Activated CD8-positive, alpha-beta T cell treated with anti-CD3 and anti-CD28 coated beads for 36 hours (primary cell): ENCODE measurements at regions not wholly inside any gene's neighbourhood (a gene's known extent, or its start where the extent isn't known, plus 50 kb on each side); places are given as distances from the start of the nearest gene placed in this dataset.
"Not testable (repeated sequence)": the region's sequence is repeated elsewhere in the genome, so short reads cannot be mapped to it uniquely, and the experiment has no call there.

Experiments
- ATAC-seq: fragments of 200-7000 bp; cut with Tn5 transposase; one replicate; pipeline ENCODE4 v1.10.0; 2021; ENCODE audit warnings: mild to moderate bottlenecking, moderate library complexity
- CTCF ChIA-PET: fragments of 350-600 bp; sonication (Branson Sonifier 250); formaldehyde crosslinking; loops from one replicate; lab custom pipeline; 2021; ENCODE audit warnings: antibody characterized with exemption; lab: Charles Lee
- POLR2A ChIA-PET: fragments of 350-600 bp; sonication (Branson Sonifier 250); formaldehyde crosslinking; loops from one replicate; lab custom pipeline; 2021; ENCODE audit warnings: antibody characterized with exemption; lab: Charles Lee
- DNase-seq: peaks from one replicate; pipeline ENCODE4 v3.0.0-alpha.2; 2020
- H3K27ac Mint-ChIP-seq: one replicate; pipeline ENCODE4 v1.8.0; 2021; ENCODE audit warnings: mild to moderate bottlenecking, mixed read lengths
- H3K27me3 Mint-ChIP-seq: one replicate; pipeline ENCODE4 v1.8.0; 2021; ENCODE audit warnings: mixed read lengths
- H3K36me3 Mint-ChIP-seq: one replicate; pipeline ENCODE4 v1.8.0; 2021; ENCODE audit warnings: low read depth, mixed read lengths
- H3K4me1 Mint-ChIP-seq: one replicate; pipeline ENCODE4 v1.8.0; 2021; ENCODE audit warnings: low read depth, mixed read lengths
- H3K4me3 Mint-ChIP-seq: one replicate; pipeline ENCODE4 v1.8.0; 2021; ENCODE audit warnings: mild to moderate bottlenecking, moderate library complexity, mixed read lengths
- H3K9me3 Mint-ChIP-seq: one replicate; pipeline ENCODE4 v1.8.0; 2021; ENCODE audit warnings: mixed read lengths
- intact Hi-C: fragments of 100-400 bp; cut with micrococcal nuclease; formaldehyde crosslinking; loops from one replicate; pipeline ENCODE4 v1.10.0; 2022
- TF ChIP-seq, protein P1 (sequence below): fragments of 200-600 bp; IDR thresholded peaks from one replicate; pipeline ENCODE4 v1.8.0; 2022; ENCODE audit warnings: antibody characterized with exemption, mild to moderate bottlenecking

DNA sequence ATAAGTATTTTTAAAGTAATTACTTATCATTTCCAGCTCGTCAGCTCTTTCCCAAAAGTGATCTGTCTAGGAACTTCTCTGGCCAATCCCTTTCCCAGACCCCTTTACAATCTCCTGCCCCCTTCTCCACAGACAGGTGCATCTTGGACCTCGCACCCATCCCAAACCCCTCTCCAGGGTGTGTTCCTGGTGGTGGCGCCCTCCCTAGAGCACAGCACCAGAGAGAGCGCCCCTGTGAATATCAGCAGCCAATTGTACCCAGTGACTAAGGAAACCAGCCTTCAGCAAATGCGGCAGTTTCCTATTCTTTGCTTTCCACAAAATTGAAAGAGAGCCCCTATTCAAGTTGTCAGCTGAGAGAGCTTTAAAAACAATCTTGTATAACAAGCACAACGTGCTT lies 157.7 kb downstream of the RNASET2 start:
- Mint-ChIP-seq H3K9me3 (no peaks in the 10 kb centered on the region), H3K36me3 (no peaks in the 10 kb centered on the region), H3K27ac (no peak overlapping the region), H3K4me1 (no peaks in the 10 kb centered on the region), H3K27me3 (no peaks in the 10 kb centered on the region), H3K4me3 (no peak overlapping the region)
- no peak for ATAC-seq
- POLR2A ChIA-PET: no interaction called here
- DNase-seq: no peak
- intact Hi-C loops: no loop called here
- CTCF ChIA-PET: interaction anchor here (1.3 to 1.7 kb wide), 2 partner anchors 11 to 190 kb away, joined by 3 to 5 read pairs; no protein-coding TSS in a partner anchor
- TF ChIP-seq, protein P1, sequence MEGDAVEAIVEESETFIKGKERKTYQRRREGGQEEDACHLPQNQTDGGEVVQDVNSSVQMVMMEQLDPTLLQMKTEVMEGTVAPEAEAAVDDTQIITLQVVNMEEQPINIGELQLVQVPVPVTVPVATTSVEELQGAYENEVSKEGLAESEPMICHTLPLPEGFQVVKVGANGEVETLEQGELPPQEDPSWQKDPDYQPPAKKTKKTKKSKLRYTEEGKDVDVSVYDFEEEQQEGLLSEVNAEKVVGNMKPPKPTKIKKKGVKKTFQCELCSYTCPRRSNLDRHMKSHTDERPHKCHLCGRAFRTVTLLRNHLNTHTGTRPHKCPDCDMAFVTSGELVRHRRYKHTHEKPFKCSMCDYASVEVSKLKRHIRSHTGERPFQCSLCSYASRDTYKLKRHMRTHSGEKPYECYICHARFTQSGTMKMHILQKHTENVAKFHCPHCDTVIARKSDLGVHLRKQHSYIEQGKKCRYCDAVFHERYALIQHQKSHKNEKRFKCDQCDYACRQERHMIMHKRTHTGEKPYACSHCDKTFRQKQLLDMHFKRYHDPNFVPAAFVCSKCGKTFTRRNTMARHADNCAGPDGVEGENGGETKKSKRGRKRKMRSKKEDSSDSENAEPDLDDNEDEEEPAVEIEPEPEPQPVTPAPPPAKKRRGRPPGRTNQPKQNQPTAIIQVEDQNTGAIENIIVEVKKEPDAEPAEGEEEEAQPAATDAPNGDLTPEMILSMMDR: no peak

DNA sequence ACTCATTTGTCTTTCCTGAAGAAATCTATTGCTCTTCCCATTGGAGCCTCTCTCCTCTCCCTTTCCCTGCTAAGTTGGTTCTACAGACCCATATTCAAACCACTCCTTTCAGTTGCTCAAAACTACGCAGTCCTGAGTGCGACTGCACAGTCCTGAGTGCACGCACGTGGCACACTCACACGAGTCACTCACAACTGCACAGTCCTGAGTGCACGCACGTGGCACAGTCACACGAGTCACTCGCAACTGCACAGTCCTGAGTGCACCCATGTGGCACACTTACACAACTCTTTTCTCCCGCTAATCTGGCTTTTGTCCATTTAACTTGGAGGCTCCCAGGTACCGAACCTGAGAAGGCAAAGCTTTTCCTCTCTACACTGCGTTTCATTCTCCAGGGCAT lies 159.7 kb downstream of the RNASET2 start:
- ATAC-seq: no peak
- Mint-ChIP-seq H3K4me3 (no peak overlapping the region), H3K27ac (no peak overlapping the region), H3K27me3 (no peaks in the 10 kb centered on the region), H3K4me1 (no peaks in the 10 kb centered on the region), H3K36me3 (no peaks in the 10 kb centered on the region), H3K9me3 (no peaks in the 10 kb centered on the region)
- ChIA-PET CTCF (interaction anchor here (1.3 kb wide), 1 partner anchor 21 kb away, joined by 4 read pairs; no protein-coding TSS in a partner anchor), POLR2A (no interaction called here)
- DNase-seq: no peak
- intact Hi-C loops: no loop called here
- TF ChIP-seq, protein P1: no peak

DNA sequence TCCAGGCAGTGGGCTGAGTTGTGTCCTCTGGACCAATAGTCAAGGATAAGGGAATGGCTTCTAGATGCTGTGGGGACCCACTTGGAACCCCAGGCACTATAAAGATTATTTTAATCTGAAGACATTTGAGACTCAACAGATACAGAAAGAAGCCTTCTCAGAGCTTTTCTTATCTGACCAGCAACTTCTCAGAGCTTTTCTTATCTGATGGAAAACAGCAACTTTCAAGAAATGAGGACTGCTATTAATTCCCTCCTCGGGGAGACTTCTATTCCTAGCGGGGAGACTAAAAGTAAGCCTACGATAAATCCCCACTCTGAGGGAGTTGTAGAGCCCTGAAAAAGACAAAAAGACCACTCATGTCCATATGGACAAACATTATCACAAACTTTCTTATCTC lies 160.5 kb downstream of the RNASET2 start:
- POLR2A ChIA-PET: no interaction called here
- H3K4me1 Mint-ChIP-seq: no peaks in the 10 kb centered on the region

DNA sequence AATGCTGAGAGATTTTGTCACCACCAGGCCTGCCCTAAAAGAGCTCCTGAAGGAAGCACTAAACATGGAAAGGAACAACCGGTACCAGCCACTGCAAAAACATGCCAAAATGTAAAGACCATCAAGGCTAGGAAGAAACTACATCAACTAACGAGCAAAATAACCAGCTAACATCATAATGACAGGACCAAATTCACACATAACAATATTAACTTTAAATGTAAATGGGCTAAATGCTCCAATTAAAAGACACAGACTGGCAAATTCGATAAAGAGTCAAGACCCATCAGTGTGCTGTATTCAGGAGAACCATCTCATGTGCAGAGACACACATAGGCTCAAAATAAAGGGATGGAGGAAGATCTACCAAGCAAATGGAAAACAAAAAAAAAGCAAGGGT lies 163.8 kb upstream of the RPS6KA2 start:
- intact Hi-C loops, DNase-seq, H3K4me1 Mint-ChIP-seq, H3K27ac Mint-ChIP-seq, H3K27me3 Mint-ChIP-seq, ATAC-seq, H3K36me3 Mint-ChIP-seq, POLR2A ChIA-PET, CTCF ChIA-PET, H3K9me3 Mint-ChIP-seq, H3K4me3 Mint-ChIP-seq: not testable (repeated sequence)

More for the DNA sequence above, 160.5 kb downstream of the RNASET2 start:
- TF ChIP-seq, protein P1: no peak
- no peak overlapping the region for H3K4me3 Mint-ChIP-seq
- no peak overlapping the region for H3K27ac Mint-ChIP-seq
- no peaks in the 10 kb centered on the region for H3K9me3 Mint-ChIP-seq
- CTCF ChIA-PET: interaction anchor here (1.0 to 1.3 kb wide), 2 partner anchors 9 to 21 kb away, joined by 3 to 4 read pairs; no protein-coding TSS in a partner anchor
- intact Hi-C loops: no loop called here
- DNase-seq (no peak), ATAC-seq (no peak)
- H3K27me3 Mint-ChIP-seq: no peaks in the 10 kb centered on the region
- no peaks in the 10 kb centered on the region for H3K36me3 Mint-ChIP-seq

DNA sequence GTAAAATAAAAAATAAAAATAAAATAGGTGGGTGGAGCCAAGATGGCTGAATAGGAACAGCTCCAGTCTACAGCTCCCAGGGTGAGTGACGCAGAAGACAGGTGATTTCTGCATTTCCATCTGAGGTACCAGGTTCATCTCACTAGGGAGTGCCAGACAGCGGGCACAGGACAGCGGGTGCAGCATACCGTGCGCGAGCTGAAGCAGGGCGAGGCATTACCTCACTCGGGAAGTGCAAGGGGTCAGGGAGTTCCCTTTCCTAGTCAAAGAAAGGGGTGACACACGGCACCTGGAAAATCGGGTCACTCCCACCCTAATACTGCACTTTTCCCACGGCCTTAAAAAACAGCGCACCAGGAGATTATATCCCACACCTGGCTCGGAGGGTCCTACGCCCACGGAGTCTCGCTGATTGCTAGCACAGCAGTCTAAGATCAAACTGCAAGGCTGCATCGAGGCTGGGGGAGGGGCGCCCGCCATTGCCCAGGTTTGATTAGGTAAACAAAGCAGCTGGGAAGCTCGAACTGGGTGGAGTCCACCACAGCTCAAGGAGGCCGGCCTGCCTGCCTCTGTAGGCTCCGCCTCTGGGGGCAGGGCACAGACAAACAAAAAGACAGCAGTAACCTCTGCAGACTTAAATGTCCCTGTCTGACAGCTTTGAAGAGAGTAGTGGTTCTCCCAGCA lies 161.9 kb upstream of the RPS6KA2 start:
- H3K4me3 Mint-ChIP-seq, H3K36me3 Mint-ChIP-seq: not testable (repeated sequence)
- intact Hi-C loops: loop anchor here (5.0 kb wide), 1 partner anchor 198 kb away; no protein-coding TSS in a partner anchor

DNA sequence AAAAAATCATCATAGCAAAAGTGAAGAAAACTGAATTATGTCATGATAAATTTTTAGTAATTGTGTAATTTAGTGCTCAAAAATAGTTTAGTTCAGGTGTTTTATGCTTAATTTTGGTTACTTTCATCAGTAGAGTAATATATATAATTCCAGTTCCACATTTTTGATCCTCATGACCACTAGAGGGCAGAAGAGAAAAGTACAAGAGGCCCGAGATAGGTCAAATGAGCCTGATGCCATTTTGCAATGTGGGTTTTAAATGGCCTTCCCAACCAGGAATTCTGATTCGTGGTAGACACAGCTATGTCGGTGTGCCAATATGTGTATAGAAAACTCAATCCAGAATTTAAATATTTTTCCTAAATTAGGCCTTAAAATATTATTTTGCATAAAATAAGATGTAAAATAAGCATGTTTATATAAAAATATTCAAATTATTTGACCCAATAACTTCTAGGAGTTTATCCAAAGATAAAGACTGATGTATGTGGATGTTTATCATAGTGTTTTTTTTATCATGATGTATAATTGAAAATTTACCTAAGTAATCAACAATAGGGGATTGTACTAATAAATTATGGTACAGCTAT lies 159.7 kb upstream of the RPS6KA2 start:
- Mint-ChIP-seq H3K4me3 (no peak overlapping the region), H3K36me3 (no peaks in the 10 kb centered on the region), H3K27me3 (no peaks in the 10 kb centered on the region), H3K27ac (no peak overlapping the region), H3K9me3 (no peaks in the 10 kb centered on the region), H3K4me1 (no peaks in the 10 kb centered on the region)
- POLR2A ChIA-PET: no interaction called here
- intact Hi-C loops: loop anchor here (2.0 to 5.0 kb wide), 2 partner anchors 164 to 201 kb away; no protein-coding TSS in a partner anchor
- TF ChIP-seq, protein P1: peak; percentile 91
- no peak for ATAC-seq
- peak; percentile 14 for DNase-seq
- CTCF ChIA-PET: interaction anchor here (0.6 to 3.4 kb wide), 19 partner anchors 8 to 679 kb away, joined by 3 to 33 read pairs (median 3); partner anchors contain the start of gene RNASET2

More for the DNA sequence above, 161.9 kb upstream of the RPS6KA2 start:
- POLR2A ChIA-PET, H3K27me3 Mint-ChIP-seq, DNase-seq, H3K9me3 Mint-ChIP-seq, ATAC-seq, H3K27ac Mint-ChIP-seq, H3K4me1 Mint-ChIP-seq: not testable (repeated sequence)
- CTCF ChIA-PET: interaction anchor here (3.0 kb wide), 1 partner anchor 14 kb away, joined by 13 read pairs; no protein-coding TSS in a partner anchor
